ENCODE measurements at regions not wholly inside any gene's neighbourhood (a gene's known extent, or its start where the extent isn't known, plus 50 kb on each side); places are given as distances from the start of the nearest gene placed in this dataset.

- peak; percentile 22 for DNase-seq (ENCODE audit: low spot score)
Measured at GRCh38 chr4:22949161-22949855, 256.6 kb downstream of the GBA3 start.

- no peak for DNase-seq (ENCODE audit: low spot score)
Measured at GRCh38 chr4:22947851-22948250, 255.1 kb downstream of the GBA3 start.

- DNase-seq (ENCODE audit: low spot score), result no peak
Measured at GRCh38 chr4:22942920-22943559, 250.3 kb downstream of the GBA3 start.

- no peak for DNase-seq (ENCODE audit: low spot score)
Measured at GRCh38 chr4:22941688-22942375, 249.1 kb downstream of the GBA3 start.

- DNase-seq (ENCODE audit: low spot score), result peak; percentile 66
Measured at GRCh38 chr4:22932326-22932725, 239.6 kb downstream of the GBA3 start.

- DNase-seq (ENCODE audit: low spot score), result no peak
Measured at GRCh38 chr4:22922426-22922825, 229.7 kb downstream of the GBA3 start.

- DNase-seq (ENCODE audit: low spot score), result no peak
Measured at GRCh38 chr4:22921936-22922335, 229.2 kb downstream of the GBA3 start.

GRCh38 chr4:22911285-22911684 is 218.5 kb downstream of the GBA3 start:
- no peak for DNase-seq (ENCODE audit: low spot score)

- DNase-seq (ENCODE audit: low spot score), result no peak
Measured at GRCh38 chr4:22910200-22910599, 217.5 kb downstream of the GBA3 start.

- no peak for DNase-seq (ENCODE audit: low spot score)
Measured at GRCh38 chr4:22906045-22906444, 213.3 kb downstream of the GBA3 start.

GRCh38 chr4:22903913-22904312 is 211.2 kb downstream of the GBA3 start:
- DNase-seq (ENCODE audit: low spot score), result no peak

GRCh38 chr4:22901631-22902030 is 208.9 kb downstream of the GBA3 start:
- DNase-seq (ENCODE audit: low spot score), result no peak

- no peak for DNase-seq (ENCODE audit: low spot score)
Measured at GRCh38 chr4:22900876-22901275, 208.1 kb downstream of the GBA3 start.

GRCh38 chr4:22897520-22898108 is 204.9 kb downstream of the GBA3 start:
- DNase-seq (ENCODE audit: low spot score), result peak; percentile 64

- no peak for DNase-seq (ENCODE audit: low spot score)
Measured at GRCh38 chr4:22895482-22895881, 202.7 kb downstream of the GBA3 start.

- DNase-seq (ENCODE audit: low spot score), result no peak
Measured at GRCh38 chr4:22884157-22884556, 191.4 kb downstream of the GBA3 start.

- no peak for DNase-seq (ENCODE audit: low spot score)
Measured at GRCh38 chr4:22881411-22881810, 188.7 kb downstream of the GBA3 start.

GRCh38 chr4:22877486-22878052 is 184.8 kb downstream of the GBA3 start:
- peak; percentile 47 for DNase-seq (ENCODE audit: low spot score)

GRCh38 chr4:22876270-22876669 is 183.5 kb downstream of the GBA3 start:
- no peak for DNase-seq (ENCODE audit: low spot score)

GRCh38 chr4:22875587-22876257 is 183.0 kb downstream of the GBA3 start:
- no peak for DNase-seq (ENCODE audit: low spot score)

- no peak for DNase-seq (ENCODE audit: low spot score)
Measured at GRCh38 chr4:22874334-22874912, 181.7 kb downstream of the GBA3 start.

GRCh38 chr4:22873899-22874298 is 181.2 kb downstream of the GBA3 start:
- no peak for DNase-seq (ENCODE audit: low spot score)
